Endodermal cell (in vitro differentiated cells): ENCODE measurements at regions not wholly inside any gene's neighbourhood (a gene's known extent, or its start where the extent isn't known, plus 50 kb on each side); places are given as distances from the start of the nearest gene placed in this dataset.
"Not testable (repeated sequence)": the region's sequence is repeated elsewhere in the genome, so short reads cannot be mapped to it uniquely, and the experiment has no call there.

ENCODE experiments used
- DNase-seq: peaks from one replicate; pipeline ENCODE4 v3.0.0-alpha.2; 2017
- H3K27ac ChIP-seq: 2 replicates; pipeline ENCODE4 v1.5.1; 2013; ENCODE audit warnings: mild to moderate bottlenecking, low read depth, low read length, moderate library complexity
- H3K27me3 ChIP-seq: 2 replicates; pipeline ENCODE4 v1.6.1; 2013; ENCODE audit warnings: mild to moderate bottlenecking, low read length, moderate library complexity; ENCODE audit not compliant: insufficient read depth, control insufficient read depth, poor library complexity, severe bottlenecking
- H3K36me3 ChIP-seq: 2 replicates; pipeline ENCODE4 v1.7.0; 2013; ENCODE audit warnings: mild to moderate bottlenecking, low read length, moderate library complexity; ENCODE audit not compliant: control insufficient read depth, insufficient read depth
- H3K4me1 ChIP-seq: one replicate; pipeline ENCODE4 v1.7.0; 2013; ENCODE audit warnings: low read length; ENCODE audit not compliant: control insufficient read depth, insufficient read depth
- H3K4me3 ChIP-seq: 2 replicates; pipeline ENCODE4 v1.5.1; 2013; ENCODE audit warnings: mild to moderate bottlenecking, low read length, moderate library complexity
- H3K9ac ChIP-seq: 2 replicates; pipeline ENCODE4 v1.6.1; 2013; ENCODE audit warnings: mild to moderate bottlenecking, low read length, moderate library complexity; ENCODE audit not compliant: poor library complexity, severe bottlenecking; ENCODE audit errors: extremely low read depth
- H3K9me3 ChIP-seq: 2 replicates; pipeline ENCODE4 v1.6.1; 2013; ENCODE audit warnings: mild to moderate bottlenecking, low read length, moderate library complexity; ENCODE audit not compliant: control insufficient read depth
- H3K27ac Mint-ChIP-seq: 2 replicates; pipeline ENCODE4 v1.8.0; 2020; ENCODE audit warnings: mixed read lengths
- H3K27me3 Mint-ChIP-seq: 2 replicates; pipeline ENCODE4 v1.8.0; 2021; ENCODE audit warnings: mild to moderate bottlenecking, mixed read lengths; ENCODE audit not compliant: insufficient read depth
- H3K36me3 Mint-ChIP-seq: 2 replicates; pipeline ENCODE4 v1.8.0; 2020; ENCODE audit warnings: low read depth, mixed read lengths
- H3K4me1 Mint-ChIP-seq: 2 replicates; pipeline ENCODE4 v1.8.0; 2020; ENCODE audit warnings: mixed read lengths
- H3K4me3 Mint-ChIP-seq: 2 replicates; pipeline ENCODE4 v1.8.0; 2020; ENCODE audit warnings: mild to moderate bottlenecking, moderate library complexity, mixed read lengths
- H3K9me3 Mint-ChIP-seq: 2 replicates; pipeline ENCODE4 v1.8.0; 2020; ENCODE audit warnings: mild to moderate bottlenecking, mixed read lengths
- WGBS, 2 experiments: methylation state at CpG; one replicate each; pipeline versions ENCODE4 v1.1.5 to v1.1.7; 2013; ENCODE audit warnings: missing lambda C conversion rate in 2 of 2, mixed read lengths in 1 of 2; ENCODE audit not compliant: insufficient coverage in 1 of 2, insufficient read length in 1 of 2; 5-methylcytosine and 5-hydroxymethylcytosine counted together
- TF ChIP-seq, protein P1 (sequence below): fragments of 200-600 bp; sonication (generic); conservative IDR thresholded peaks from 2 replicates; pipeline ENCODE4 v1.5.0; 2021; ENCODE audit warnings: antibody characterized with exemption, mild to moderate bottlenecking

GRCh38 chr4:64756016-64756415, 346.8 kb upstream of the TECRL start:
- TF ChIP-seq, protein P1, sequence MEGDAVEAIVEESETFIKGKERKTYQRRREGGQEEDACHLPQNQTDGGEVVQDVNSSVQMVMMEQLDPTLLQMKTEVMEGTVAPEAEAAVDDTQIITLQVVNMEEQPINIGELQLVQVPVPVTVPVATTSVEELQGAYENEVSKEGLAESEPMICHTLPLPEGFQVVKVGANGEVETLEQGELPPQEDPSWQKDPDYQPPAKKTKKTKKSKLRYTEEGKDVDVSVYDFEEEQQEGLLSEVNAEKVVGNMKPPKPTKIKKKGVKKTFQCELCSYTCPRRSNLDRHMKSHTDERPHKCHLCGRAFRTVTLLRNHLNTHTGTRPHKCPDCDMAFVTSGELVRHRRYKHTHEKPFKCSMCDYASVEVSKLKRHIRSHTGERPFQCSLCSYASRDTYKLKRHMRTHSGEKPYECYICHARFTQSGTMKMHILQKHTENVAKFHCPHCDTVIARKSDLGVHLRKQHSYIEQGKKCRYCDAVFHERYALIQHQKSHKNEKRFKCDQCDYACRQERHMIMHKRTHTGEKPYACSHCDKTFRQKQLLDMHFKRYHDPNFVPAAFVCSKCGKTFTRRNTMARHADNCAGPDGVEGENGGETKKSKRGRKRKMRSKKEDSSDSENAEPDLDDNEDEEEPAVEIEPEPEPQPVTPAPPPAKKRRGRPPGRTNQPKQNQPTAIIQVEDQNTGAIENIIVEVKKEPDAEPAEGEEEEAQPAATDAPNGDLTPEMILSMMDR: no peak
- whole genome bisulfite sequencing, 2 experiments: 0 to 50% methylated on average over 1 to 2 of the region's 2 CpGs
- H3K9me3 Mint-ChIP-seq: peaks cover 41% of the 10 kb centered on the region
- Histone ChIP-seq H3K36me3 (no peaks in the 10 kb centered on the region), H3K9me3 (peaks cover 37% of the 10 kb centered on the region), H3K27me3 (no peaks in the 10 kb centered on the region), H3K9ac (no peak overlapping the region), H3K27ac (no peak overlapping the region), H3K4me3 (no peak overlapping the region), H3K4me1 (no peaks in the 10 kb centered on the region)
- DNase-seq: no peak
- H3K36me3 Mint-ChIP-seq: no peaks in the 10 kb centered on the region
- H3K27me3 Mint-ChIP-seq: no peaks in the 10 kb centered on the region
- H3K4me1 Mint-ChIP-seq: peaks cover 4% of the 10 kb centered on the region
- H3K4me3 Mint-ChIP-seq: no peak overlapping the region
- no peak overlapping the region for H3K27ac Mint-ChIP-seq

DNA sequence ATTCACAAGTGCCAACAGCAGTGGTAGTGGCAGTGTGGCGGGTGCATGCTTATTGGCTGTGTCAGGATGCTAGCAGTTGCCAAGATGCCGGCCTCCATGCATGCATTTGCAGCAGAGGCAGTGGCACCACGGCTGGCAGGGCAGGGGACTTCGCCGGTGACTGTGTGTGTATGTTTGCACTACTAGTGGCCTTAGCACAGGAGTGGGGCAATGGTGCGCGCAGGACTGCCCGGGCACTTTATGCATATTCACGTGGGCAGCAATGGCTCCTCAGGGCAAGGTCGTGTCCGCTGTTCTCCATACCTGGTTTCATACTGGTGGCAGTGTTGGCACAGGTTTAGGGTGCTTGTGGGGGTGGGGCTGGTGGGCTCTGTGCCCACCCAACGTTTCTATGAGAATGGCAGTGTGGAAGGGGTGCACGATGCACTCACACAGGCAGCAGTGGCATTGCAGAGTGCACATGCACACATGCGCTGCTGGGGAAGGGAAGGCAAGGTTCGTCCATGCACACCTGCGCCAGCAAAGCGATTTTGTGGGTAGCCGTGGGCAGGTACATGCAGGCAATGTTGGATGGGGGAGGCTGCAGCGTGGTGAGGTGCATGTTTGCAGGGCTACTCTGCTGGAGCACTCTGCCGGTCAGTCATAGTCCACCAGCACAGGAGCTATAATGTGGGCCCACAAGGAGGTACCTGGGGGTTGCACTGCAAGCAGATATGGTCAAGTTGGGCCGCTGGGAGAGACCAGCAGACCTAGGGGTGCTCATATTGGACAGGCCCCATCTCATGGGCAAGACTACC, 338.9 kb upstream of the TECRL start:
- no peak overlapping the region for H3K4me3 ChIP-seq
- no peaks in the 10 kb centered on the region for H3K27me3 Mint-ChIP-seq
- H3K4me1 Mint-ChIP-seq: no peaks in the 10 kb centered on the region
- H3K9ac ChIP-seq: no peak overlapping the region
- WGBS, 2 experiments: 92 to 97% methylated on average over 12 to 21 of the region's 21 CpGs
- H3K27ac Mint-ChIP-seq: no peak overlapping the region
- no peak overlapping the region for H3K27ac ChIP-seq
- H3K36me3 Mint-ChIP-seq: no peaks in the 10 kb centered on the region
- no peaks in the 10 kb centered on the region for H3K27me3 ChIP-seq
- H3K9me3 Mint-ChIP-seq: peaks cover 3% of the 10 kb centered on the region
- TF ChIP-seq, protein P1: no peak
- no peaks in the 10 kb centered on the region for H3K9me3 ChIP-seq
- H3K4me1 ChIP-seq: no peaks in the 10 kb centered on the region
- no peak for DNase-seq
- no peak overlapping the region for H3K4me3 Mint-ChIP-seq
- H3K36me3 ChIP-seq: no peaks in the 10 kb centered on the region

DNA sequence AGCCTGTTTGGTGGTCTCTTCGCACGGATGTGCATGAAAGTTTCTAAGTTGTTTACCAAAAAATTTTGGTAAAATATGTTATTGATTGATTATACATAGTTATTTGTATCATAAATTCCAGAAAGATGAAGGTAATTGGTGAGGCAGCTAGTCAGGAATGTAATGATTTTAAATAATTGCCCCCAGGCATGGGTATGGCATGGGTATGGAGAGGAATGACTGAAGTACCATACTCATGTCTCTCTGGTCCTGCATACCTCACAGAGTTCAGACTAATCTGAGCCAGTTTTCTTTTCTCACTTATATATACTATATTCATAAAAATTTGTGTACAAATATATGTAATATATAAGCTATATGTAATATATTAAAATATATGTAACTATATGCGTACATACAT, 329.0 kb upstream of the TECRL start:
- H3K27me3 Mint-ChIP-seq: no peaks in the 10 kb centered on the region
- H3K27ac ChIP-seq: no peak overlapping the region
- H3K9me3 Mint-ChIP-seq: peaks cover 8% of the 10 kb centered on the region
- H3K27me3 ChIP-seq: no peaks in the 10 kb centered on the region
- H3K4me1 ChIP-seq: no peaks in the 10 kb centered on the region
- 71% methylated on average over 2 of the region's 3 CpGs; no CpG with 5 or more reads in 1 of the 2 experiments for WGBS, 2 experiments
- no peak for DNase-seq
- H3K9me3 ChIP-seq: no peaks in the 10 kb centered on the region
- H3K36me3 ChIP-seq: no peaks in the 10 kb centered on the region
- peak overlapping the region; percentile 86 for H3K27ac Mint-ChIP-seq
- no peak overlapping the region for H3K9ac ChIP-seq
- TF ChIP-seq, protein P1: no peak
- no peak overlapping the region for H3K4me3 ChIP-seq
- H3K4me1 Mint-ChIP-seq: peaks cover 5% of the 10 kb centered on the region
- no peak overlapping the region for H3K4me3 Mint-ChIP-seq
- peaks cover 5% of the 10 kb centered on the region for H3K36me3 Mint-ChIP-seq

DNA sequence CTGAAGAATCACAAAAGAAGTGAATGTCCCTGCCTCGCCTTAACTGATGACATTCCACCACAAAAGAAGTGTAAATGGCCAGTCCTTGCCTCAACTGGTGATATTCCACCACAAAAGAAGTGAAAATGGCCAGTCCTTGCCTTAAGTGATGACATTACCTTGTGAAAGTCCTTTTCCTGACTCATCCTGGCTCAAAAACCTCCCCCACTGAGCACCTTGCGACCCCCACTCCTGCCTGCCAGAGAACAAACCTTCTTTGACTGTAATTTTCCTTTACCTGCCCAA, 328.5 kb upstream of the TECRL start:
- H3K27me3 Mint-ChIP-seq, H3K4me1 ChIP-seq, H3K27ac ChIP-seq: not testable (repeated sequence)

More for the DNA sequence above, 328.5 kb upstream of the TECRL start:
- H3K4me3 ChIP-seq, H3K4me1 Mint-ChIP-seq, H3K9me3 ChIP-seq, H3K36me3 ChIP-seq, H3K4me3 Mint-ChIP-seq, H3K36me3 Mint-ChIP-seq, H3K27me3 ChIP-seq, H3K9ac ChIP-seq: not testable (repeated sequence)
- DNase-seq: peak; percentile 76
- WGBS, 2 experiments: 51 to 58% methylated on average over 2 of the region's 2 CpGs
- Mint-ChIP-seq H3K9me3 (peaks cover 10% of the 10 kb centered on the region), H3K27ac (peak overlapping the region; percentile 86)
